ENCODE measurements at regions not wholly inside any gene's neighbourhood (a gene's known extent, or its start where the extent isn't known, plus 50 kb on each side); places are given as distances from the start of the nearest gene placed in this dataset.

DNA sequence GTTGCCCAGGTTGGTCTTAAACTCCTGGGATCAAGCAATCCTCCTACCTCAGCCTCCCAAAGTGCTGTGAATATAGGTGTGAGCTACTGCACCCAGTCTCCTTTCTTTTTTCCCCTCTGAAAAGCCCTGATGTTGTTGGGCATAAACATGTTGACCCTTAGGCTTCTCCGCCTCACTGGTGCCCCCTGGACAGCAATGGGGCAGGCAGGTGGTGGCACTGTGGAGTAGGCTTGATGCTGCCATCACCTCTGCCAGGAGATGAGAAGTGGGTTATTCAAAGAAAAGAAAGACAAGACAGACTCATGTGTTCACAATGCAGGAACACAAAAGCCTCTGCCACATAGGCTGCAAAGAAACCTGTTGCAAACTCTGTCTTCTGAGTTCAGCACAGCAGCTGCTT, 169.9 kb downstream of the EN1 start:
- Histone ChIP-seq H3F3A (replicated peaks; ENCODE audit: insufficient read depth) (no peaks in the 10 kb centered on the region), H3K4me3 (ENCODE audit: low read depth in 2 of 2, low read length in 1 of 2) (no peak overlapping the region), H3K9me3 (no peaks in the 10 kb centered on the region), H3K36me3 (replicated peaks in 1 of 2; ENCODE audit: control insufficient read depth in 1 of 2, insufficient read depth in 2 of 2, low read length in 1 of 2) (no peaks in the 10 kb centered on the region), H4K20me1 (ENCODE audit: insufficient read depth) (no peaks in the 10 kb centered on the region), H3K27ac (ENCODE audit: low read depth in 2 of 2, low read length in 1 of 2) (no peak overlapping the region), H3K4me2 (no peak overlapping the region), H3K79me2 (ENCODE audit: insufficient read depth) (no peaks in the 10 kb centered on the region), H3K4me1 (ENCODE audit: control insufficient read depth in 1 of 2, insufficient read depth in 2 of 2, low read depth in 1 of 2, low read length in 1 of 2) (no peaks in the 10 kb centered on the region), H3K9ac (no peak overlapping the region), H3K9me2 (no peaks in the 10 kb centered on the region), H2AFZ (ENCODE audit: low read depth) (no peak overlapping the region), H3K27me3 (ENCODE audit: insufficient read depth) (no peaks in the 10 kb centered on the region)
- no peak for DNase-seq
- CTCF ChIA-PET, result no interaction called here
- no peak for TF ChIP-seq YY1 (IDR thresholded peaks at IDR 0.05; ENCODE audit: low read depth)
- no peak for TF ChIP-seq POLR2AphosphoS5 (IDR thresholded peaks at IDR 0.05; ENCODE audit: low read depth, low read length)
- TF ChIP-seq, protein P1, sequence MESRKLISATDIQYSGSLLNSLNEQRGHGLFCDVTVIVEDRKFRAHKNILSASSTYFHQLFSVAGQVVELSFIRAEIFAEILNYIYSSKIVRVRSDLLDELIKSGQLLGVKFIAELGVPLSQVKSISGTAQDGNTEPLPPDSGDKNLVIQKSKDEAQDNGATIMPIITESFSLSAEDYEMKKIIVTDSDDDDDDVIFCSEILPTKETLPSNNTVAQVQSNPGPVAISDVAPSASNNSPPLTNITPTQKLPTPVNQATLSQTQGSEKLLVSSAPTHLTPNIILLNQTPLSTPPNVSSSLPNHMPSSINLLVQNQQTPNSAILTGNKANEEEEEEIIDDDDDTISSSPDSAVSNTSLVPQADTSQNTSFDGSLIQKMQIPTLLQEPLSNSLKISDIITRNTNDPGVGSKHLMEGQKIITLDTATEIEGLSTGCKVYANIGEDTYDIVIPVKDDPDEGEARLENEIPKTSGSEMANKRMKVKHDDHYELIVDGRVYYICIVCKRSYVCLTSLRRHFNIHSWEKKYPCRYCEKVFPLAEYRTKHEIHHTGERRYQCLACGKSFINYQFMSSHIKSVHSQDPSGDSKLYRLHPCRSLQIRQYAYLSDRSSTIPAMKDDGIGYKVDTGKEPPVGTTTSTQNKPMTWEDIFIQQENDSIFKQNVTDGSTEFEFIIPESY (IDR thresholded peaks at IDR 0.05; ENCODE audit: borderline replicate concordance, low read depth), result no peak
- no peak for TF ChIP-seq RFX5 (IDR thresholded peaks at IDR 0.05; ENCODE audit: low read length)
- TF ChIP-seq NRF1 (IDR thresholded peaks at IDR 0.05; ENCODE audit: low read depth, low read length), result no peak
- TF ChIP-seq RAD21 (IDR thresholded peaks at IDR 0.05; ENCODE audit: low read length), result no peak
- no peak for TF ChIP-seq TEAD4 (IDR thresholded peaks at IDR 0.05; ENCODE audit: borderline replicate concordance, insufficient read depth)
- TF ChIP-seq RCOR1 (IDR thresholded peaks at IDR 0.05; ENCODE audit: low read length), result no peak
- TF ChIP-seq NFIC (IDR thresholded peaks at IDR 0.05; ENCODE audit: borderline replicate concordance), result no peak
- no peak for TF ChIP-seq FOSL2 (IDR thresholded peaks at IDR 0.05; ENCODE audit: borderline replicate concordance, low read depth)
- no peak for TF ChIP-seq ELF1 (IDR thresholded peaks at IDR 0.05)
- TF ChIP-seq TCF12 (IDR thresholded peaks at IDR 0.05), result no peak
- WGBS (ENCODE audit: low lambda C conversion rate), result 54% methylated on average over 1 of the region's 1 CpG
- POLR2A ChIA-PET, result no interaction called here

DNA sequence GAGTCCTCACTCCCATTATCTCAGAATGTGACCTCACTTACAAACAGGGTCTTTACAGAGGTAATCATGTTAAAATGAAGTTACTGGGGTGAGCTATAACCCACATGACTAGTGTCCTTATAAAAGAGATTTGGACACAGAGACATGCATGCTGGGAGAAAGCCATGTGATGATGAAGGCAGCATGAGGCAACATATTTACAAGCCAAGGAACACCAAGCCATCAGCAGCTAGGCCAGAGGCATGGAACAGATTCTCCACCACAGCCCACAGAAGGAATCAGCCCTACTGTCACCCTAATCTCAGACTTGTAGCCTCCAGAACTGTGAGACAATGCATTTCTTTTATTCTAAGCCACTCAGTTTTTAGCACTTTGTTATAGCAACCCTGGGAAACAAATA, 171.9 kb downstream of the EN1 start:
- no peaks in the 10 kb centered on the region for H3K9me2 ChIP-seq
- H3K4me1 ChIP-seq (ENCODE audit: control insufficient read depth in 1 of 2, insufficient read depth in 2 of 2, low read depth in 1 of 2, low read length in 1 of 2), result peaks cover 3 to 4% of the 10 kb centered on the region in 2 experiments
- TF ChIP-seq, protein P2, sequence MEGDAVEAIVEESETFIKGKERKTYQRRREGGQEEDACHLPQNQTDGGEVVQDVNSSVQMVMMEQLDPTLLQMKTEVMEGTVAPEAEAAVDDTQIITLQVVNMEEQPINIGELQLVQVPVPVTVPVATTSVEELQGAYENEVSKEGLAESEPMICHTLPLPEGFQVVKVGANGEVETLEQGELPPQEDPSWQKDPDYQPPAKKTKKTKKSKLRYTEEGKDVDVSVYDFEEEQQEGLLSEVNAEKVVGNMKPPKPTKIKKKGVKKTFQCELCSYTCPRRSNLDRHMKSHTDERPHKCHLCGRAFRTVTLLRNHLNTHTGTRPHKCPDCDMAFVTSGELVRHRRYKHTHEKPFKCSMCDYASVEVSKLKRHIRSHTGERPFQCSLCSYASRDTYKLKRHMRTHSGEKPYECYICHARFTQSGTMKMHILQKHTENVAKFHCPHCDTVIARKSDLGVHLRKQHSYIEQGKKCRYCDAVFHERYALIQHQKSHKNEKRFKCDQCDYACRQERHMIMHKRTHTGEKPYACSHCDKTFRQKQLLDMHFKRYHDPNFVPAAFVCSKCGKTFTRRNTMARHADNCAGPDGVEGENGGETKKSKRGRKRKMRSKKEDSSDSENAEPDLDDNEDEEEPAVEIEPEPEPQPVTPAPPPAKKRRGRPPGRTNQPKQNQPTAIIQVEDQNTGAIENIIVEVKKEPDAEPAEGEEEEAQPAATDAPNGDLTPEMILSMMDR (IDR thresholded peaks at IDR 0.05), result no peak
- TF ChIP-seq EP300 (IDR thresholded peaks at IDR 0.05; ENCODE audit: borderline replicate concordance in 1 of 2, low read depth in 1 of 2, low read length in 1 of 2), result no peak
- no peak for TF ChIP-seq SIN3A (IDR thresholded peaks at IDR 0.05; ENCODE audit: borderline replicate concordance, low read depth, low read length)
- TF ChIP-seq MEF2A (IDR thresholded peaks at IDR 0.05; ENCODE audit: borderline replicate concordance, low read depth), result no peak
- TF ChIP-seq NRF1 (IDR thresholded peaks at IDR 0.05; ENCODE audit: low read depth, low read length), result no peak
- no peak for DNase-seq
- no peak overlapping the region for H3K9ac ChIP-seq
- H4K20me1 ChIP-seq (ENCODE audit: insufficient read depth), result no peaks in the 10 kb centered on the region
- CTCF ChIA-PET, result interaction anchor here (1.3 kb wide), 1 partner anchor 23 kb away, joined by 3 read pairs; no protein-coding TSS in a partner anchor
- H3K27ac ChIP-seq (ENCODE audit: low read depth in 2 of 2, low read length in 1 of 2), result no peak overlapping the region
- H2AFZ ChIP-seq (ENCODE audit: low read depth), result no peak overlapping the region
- POLR2A ChIA-PET, result no interaction called here
- no peak overlapping the region for H3K4me3 ChIP-seq (ENCODE audit: low read depth in 2 of 2, low read length in 1 of 2)
- peaks cover 7% of the 10 kb centered on the region for H3F3A ChIP-seq (replicated peaks; ENCODE audit: insufficient read depth)
- no peaks in the 10 kb centered on the region for H3K79me2 ChIP-seq (ENCODE audit: insufficient read depth)
- no peaks in the 10 kb centered on the region for H3K27me3 ChIP-seq (ENCODE audit: insufficient read depth)
- no peaks in the 10 kb centered on the region for H3K36me3 ChIP-seq (replicated peaks in 1 of 2; ENCODE audit: control insufficient read depth in 1 of 2, insufficient read depth in 2 of 2, low read length in 1 of 2)
- no peaks in the 10 kb centered on the region for H3K9me3 ChIP-seq
- no peak overlapping the region for H3K4me2 ChIP-seq
